ENCODE measurements at regions not wholly inside any gene's neighbourhood (a gene's known extent, or its start where the extent isn't known, plus 50 kb on each side); places are given as distances from the start of the nearest gene placed in this dataset.

DNA sequence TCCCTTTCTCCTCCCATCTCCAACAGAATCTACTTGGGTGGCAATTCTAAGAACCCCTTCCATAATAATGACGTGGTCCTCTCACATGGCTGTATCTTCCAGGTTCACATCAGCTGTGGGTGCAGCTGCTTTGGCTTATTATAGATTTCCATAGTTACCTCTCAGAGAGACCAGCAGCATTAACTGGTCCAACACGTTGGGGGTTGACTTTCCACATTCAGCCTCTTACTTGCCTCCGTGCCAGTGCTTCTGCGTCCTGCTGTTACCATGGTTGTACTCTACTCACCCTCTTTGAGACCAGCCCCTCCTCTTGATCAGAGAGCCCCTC is 570.7 kb downstream of the PLCL1 start:
- TF ChIP-seq CTCF (IDR thresholded peaks at IDR 0.05; ENCODE audit: low read depth, low read length) (no peak), EZH2phosphoT487 (IDR thresholded peaks at IDR 0.05; ENCODE audit: low read depth) (no peak)

All from OCI-LY3 (cell line).